Vagina (tissue), 2 donors: ENCODE measurements at regions not wholly inside any gene's neighbourhood (a gene's known extent, or its start where the extent isn't known, plus 50 kb on each side); places are given as distances from the start of the nearest gene placed in this dataset.

Experiments used
- DNase-seq, 2 donors: peaks; one replicate each; pipeline ENCODE4 v3.0.0-alpha.2; 2017; ENCODE audit errors: extremely low spot score in 2 of 2
- H3K27ac ChIP-seq: fragments of 200-600 bp; sonication (generic); one replicate; pipeline ENCODE4 v1.5.1; 2019
- H3K27me3 ChIP-seq: fragments of 200-600 bp; sonication (generic); one replicate; pipeline ENCODE4 v1.5.1; 2019
- H3K36me3 ChIP-seq, 2 donors: fragments of 200-600 bp; sonication (generic); one replicate each; pipeline ENCODE4 v1.5.1; 2017 to 2019
- H3K4me1 ChIP-seq: fragments of 200-600 bp; sonication (generic); one replicate; pipeline ENCODE4 v1.5.1; 2019
- H3K4me3 ChIP-seq, 2 donors: fragments of 200-600 bp; sonication (generic); 1 replicate in 1 of 2; 2 replicates in 1 of 2; pipeline ENCODE4 v1.5.1; 2016 to 2019
- H3K9me3 ChIP-seq: fragments of 200-600 bp; sonication (generic); one replicate; pipeline ENCODE4 v1.5.1; 2019
- CTCF ChIP-seq, 3 experiments: fragments of 450-650 bp in 2 of 3; fragments of 200-600 bp in 1 of 3; sonication (generic) in 1 of 3; IDR thresholded peaks; one replicate each; pipeline ENCODE4 v1.5.1; 2017 to 2019; ENCODE audit warnings: antibody characterized with exemption in 3 of 3, mild to moderate bottlenecking in 2 of 3, moderate library complexity in 2 of 3
- POLR2A ChIP-seq, 2 donors: fragments of 450-650 bp; IDR thresholded peaks; one replicate each; pipeline ENCODE4 v1.6.1; 2017; ENCODE audit warnings: antibody characterized with exemption in 2 of 2, mild to moderate bottlenecking in 2 of 2, moderate library complexity in 2 of 2
- POLR2AphosphoS5 ChIP-seq, 2 donors: sonication (generic); formaldehyde crosslinking; IDR thresholded peaks; one replicate each; pipeline ENCODE4 v1.9.0; 2017; ENCODE audit warnings: antibody characterized with exemption in 2 of 2, mild to moderate bottlenecking in 2 of 2, low read depth in 1 of 2; ENCODE audit not compliant: insufficient read depth in 1 of 2
- intact Hi-C: fragments of 100-400 bp; cut with DNase I; formaldehyde crosslinking; loops from one replicate; pipeline ENCODE4 v1.15.1; 2023

- no peak for DNase-seq
- intact Hi-C loops = no loop called here
- Histone ChIP-seq H3K4me1 (no peaks in the 10 kb centered on the region), H3K9me3 (no peaks in the 10 kb centered on the region), H3K36me3 (no peaks in the 10 kb centered on the region), H3K4me3 (no peak overlapping the region), H3K27me3 (no peaks in the 10 kb centered on the region), H3K27ac (no peak overlapping the region)
- TF ChIP-seq POLR2A (IDR thresholded peaks at IDR 0.05) (no peak), CTCF (IDR thresholded peaks at IDR 0.05) (no peak), POLR2AphosphoS5 (IDR thresholded peaks at IDR 0.05; ENCODE audit: insufficient read depth in 1 of 2, low read depth in 1 of 2) (no peak)
These were observed 1005.6 kb downstream of the TBC1D22A start for GRCh38 chr22:47768027-47768426.

GRCh38 chr22:47767403-47767802 lies 1005.0 kb downstream of the TBC1D22A start:
- intact Hi-C loops = no loop called here
- Histone ChIP-seq H3K27ac (no peak overlapping the region), H3K27me3 (no peaks in the 10 kb centered on the region), H3K36me3 (no peaks in the 10 kb centered on the region), H3K9me3 (no peaks in the 10 kb centered on the region), H3K4me3 (no peak overlapping the region), H3K4me1 (no peaks in the 10 kb centered on the region)
- no peak for DNase-seq
- no peak for TF ChIP-seq POLR2A (IDR thresholded peaks at IDR 0.05)
- no peak for TF ChIP-seq POLR2AphosphoS5 (IDR thresholded peaks at IDR 0.05; ENCODE audit: insufficient read depth in 1 of 2, low read depth in 1 of 2)
- no peak for TF ChIP-seq CTCF (IDR thresholded peaks at IDR 0.05)

- no peaks in the 10 kb centered on the region for H3K27me3 ChIP-seq
- no peak overlapping the region for H3K4me3 ChIP-seq
- DNase-seq = no peak
- H3K9me3 ChIP-seq = no peaks in the 10 kb centered on the region
- no peaks in the 10 kb centered on the region for H3K4me1 ChIP-seq
- intact Hi-C loops = no loop called here
- no peak for TF ChIP-seq POLR2AphosphoS5 (IDR thresholded peaks at IDR 0.05; ENCODE audit: insufficient read depth in 1 of 2, low read depth in 1 of 2)
- no peak for TF ChIP-seq CTCF (IDR thresholded peaks at IDR 0.05)
- no peak for TF ChIP-seq POLR2A (IDR thresholded peaks at IDR 0.05)
- H3K36me3 ChIP-seq = no peaks in the 10 kb centered on the region
- H3K27ac ChIP-seq = no peak overlapping the region
These were observed 1003.3 kb downstream of the TBC1D22A start for GRCh38 chr22:47765757-47766156.

- Histone ChIP-seq H3K27me3 (no peaks in the 10 kb centered on the region), H3K27ac (no peak overlapping the region), H3K4me1 (no peaks in the 10 kb centered on the region), H3K9me3 (no peaks in the 10 kb centered on the region), H3K36me3 (no peaks in the 10 kb centered on the region), H3K4me3 (no peak overlapping the region)
- no peak for TF ChIP-seq CTCF (IDR thresholded peaks at IDR 0.05)
- TF ChIP-seq POLR2AphosphoS5 (IDR thresholded peaks at IDR 0.05; ENCODE audit: insufficient read depth in 1 of 2, low read depth in 1 of 2) = no peak
- DNase-seq = no peak
- intact Hi-C loops = no loop called here
These were observed 999.7 kb downstream of the TBC1D22A start for GRCh38 chr22:47762141-47762540.

GRCh38 chr22:47759909-47760308 lies 997.5 kb downstream of the TBC1D22A start:
- no peak for DNase-seq
- Histone ChIP-seq H3K4me1 (no peaks in the 10 kb centered on the region), H3K27ac (no peak overlapping the region), H3K4me3 (no peak overlapping the region), H3K9me3 (no peaks in the 10 kb centered on the region), H3K27me3 (no peaks in the 10 kb centered on the region), H3K36me3 (no peaks in the 10 kb centered on the region)
- no peak for TF ChIP-seq CTCF (IDR thresholded peaks at IDR 0.05)
- TF ChIP-seq POLR2AphosphoS5 (IDR thresholded peaks at IDR 0.05; ENCODE audit: insufficient read depth in 1 of 2, low read depth in 1 of 2) = no peak
- TF ChIP-seq POLR2A (IDR thresholded peaks at IDR 0.05) = no peak
- intact Hi-C loops = no loop called here
